GM19438 (cell line): ENCODE measurements at regions not wholly inside any gene's neighbourhood (a gene's known extent, or its start where the extent isn't known, plus 50 kb on each side); places are given as distances from the start of the nearest gene placed in this dataset.
"Not testable (repeated sequence)": the region's sequence is repeated elsewhere in the genome, so short reads cannot be mapped to it uniquely, and the experiment has no call there.

Experiments used
- ATAC-seq: cut with Tn5 transposase; IDR thresholded peaks from one replicate; pipeline ENCODE4 v1.9.1; 2021; ENCODE audit warnings: low read depth; ENCODE audit not compliant: unreplicated experiment

DNA sequence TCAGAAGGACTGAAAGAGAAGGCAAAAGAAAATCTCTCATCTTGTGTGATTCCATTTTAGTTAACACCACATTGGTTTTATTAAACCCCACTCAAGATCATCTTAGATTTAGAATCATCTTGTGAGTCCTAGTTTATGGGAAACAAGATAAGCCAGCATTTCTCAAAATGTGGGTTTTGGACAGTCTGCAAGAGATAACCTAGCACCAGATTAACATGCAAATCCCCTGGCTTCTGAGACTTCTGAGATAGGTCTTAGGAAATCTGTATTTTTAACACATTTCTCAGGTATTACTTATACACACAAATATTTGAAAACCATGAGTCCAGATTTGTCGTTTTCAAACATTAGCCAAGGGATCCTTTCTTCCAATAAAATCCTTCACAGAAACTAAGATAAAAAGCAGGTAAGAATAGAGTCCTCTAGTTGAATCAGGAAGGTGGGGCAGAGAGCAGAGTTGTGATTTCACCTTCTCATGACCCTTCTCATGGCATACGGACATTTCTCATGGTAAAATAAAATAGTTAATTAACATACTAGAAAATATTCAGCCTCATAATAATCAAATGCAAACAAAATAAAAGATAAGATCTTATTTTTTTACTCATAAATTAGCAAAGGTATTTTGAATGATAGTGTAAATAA, 287.2 kb upstream of the FN1 start:
- ATAC-seq: no peak

DNA sequence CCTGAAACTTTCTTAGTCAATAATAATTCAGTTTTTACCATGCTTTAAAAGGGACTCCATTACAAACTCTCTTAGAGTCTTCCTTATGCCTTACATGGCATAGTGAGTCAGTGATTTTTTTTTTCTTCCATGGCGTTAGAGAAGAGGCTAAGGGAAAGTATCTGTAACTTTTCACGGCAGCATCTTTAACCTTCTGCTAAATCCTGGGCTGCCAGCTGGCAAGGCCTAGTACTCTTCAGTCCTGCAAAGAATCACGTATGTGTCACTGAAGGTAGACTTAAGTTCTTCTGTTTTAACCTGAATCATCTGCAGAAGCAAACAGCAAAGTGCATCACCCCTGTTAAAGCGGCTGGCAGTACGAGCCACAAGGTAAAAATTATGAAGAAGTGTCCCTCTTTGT, 286.3 kb upstream of the FN1 start:
- no peak for ATAC-seq

DNA sequence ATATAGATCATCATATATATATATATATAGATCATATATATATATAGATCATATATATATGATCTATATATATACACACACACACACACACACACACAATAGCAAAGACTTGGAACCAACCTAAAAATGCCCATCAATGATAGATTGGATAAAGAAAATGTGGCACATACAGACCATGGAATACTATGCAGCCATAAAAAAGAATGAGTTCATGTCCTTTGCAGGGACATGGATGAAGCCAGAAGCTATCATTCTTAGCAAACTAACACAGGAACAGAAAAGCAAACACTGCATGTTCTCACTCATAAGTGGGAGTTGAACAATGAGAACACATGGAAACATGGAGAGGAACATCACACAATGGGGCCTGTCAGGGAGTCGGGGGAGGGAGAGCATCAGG, 285.6 kb upstream of the FN1 start:
- not testable (repeated sequence) for ATAC-seq

DNA sequence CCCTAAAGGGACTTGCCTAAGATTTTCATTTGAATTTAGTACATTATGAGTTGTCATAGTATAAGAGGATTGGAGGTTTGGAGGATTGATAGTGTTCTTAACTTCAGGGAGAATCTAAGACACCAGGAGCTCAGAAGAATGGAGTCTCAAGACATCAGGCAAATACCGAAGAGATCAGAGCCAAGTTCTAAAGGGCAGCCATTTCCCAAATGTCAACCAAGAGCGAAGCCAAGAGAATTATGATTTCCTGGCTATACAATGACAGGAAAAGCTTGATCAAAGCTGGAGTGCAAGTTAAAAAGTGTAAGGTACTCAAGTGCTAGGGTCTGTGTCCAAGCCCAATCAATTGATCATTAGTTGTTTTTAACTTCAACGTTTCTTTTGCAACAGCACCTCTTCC, 283.0 kb upstream of the FN1 start:
- ATAC-seq: no peak

DNA sequence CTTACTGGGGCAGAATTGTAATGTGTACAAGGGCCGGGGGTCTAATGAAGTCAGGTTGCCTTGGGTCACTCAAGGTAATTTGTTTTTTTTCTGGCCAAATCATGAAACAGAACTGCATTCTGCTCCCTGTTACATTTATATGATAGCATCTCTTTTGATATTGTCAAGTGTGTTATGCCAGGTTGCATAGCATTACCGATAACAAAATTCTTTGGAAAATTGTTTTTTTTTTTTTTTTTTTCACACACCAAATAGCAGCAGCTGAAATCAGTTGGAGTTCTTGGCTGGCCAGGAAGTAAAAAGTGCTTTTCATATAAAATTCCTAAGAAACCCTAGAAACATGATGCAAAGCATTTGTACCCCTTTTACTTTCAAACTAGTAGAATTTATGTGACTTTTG, 282.6 kb upstream of the FN1 start:
- ATAC-seq: no peak

DNA sequence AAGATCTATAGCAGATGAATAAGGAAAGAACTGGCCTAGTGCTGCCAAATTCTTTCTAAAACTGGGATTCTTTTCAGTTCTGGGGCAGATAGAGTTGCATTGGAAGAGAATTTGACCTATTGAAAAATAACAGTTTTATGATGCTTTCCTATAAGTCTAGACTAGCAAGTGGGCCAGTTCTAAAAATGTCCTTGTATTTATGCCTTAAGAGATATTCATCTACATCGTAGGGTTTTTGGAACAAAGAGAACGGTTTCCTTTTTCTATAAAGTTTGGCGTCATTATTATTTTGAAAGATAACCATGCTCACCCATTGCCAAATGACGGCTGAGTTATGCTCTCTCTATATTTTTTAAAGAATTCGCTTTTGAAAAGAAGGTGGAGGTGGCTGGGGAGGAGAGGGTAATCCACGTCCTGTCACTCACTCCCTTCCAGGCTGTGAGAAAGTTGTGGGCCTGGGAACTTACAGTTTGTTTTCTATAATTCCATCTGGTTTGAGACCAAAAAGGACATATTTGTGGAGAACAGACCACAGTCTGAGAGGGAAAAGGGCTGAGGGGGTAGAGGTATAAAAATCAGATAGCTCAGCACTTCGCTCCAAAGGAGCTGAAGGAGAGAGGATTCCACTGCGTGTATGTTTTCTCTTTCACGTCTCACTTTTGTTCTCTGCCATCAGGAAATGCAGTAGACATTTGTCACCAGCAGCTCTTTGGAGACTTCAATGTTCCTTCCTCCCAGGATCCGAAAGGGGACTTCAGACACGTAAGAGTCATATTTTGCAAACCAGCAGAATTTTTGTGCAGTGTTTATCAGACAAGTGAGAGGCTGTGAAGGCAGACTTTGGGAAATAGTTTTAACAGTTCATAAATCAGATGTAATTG, 281.9 kb upstream of the FN1 start:
- no peak for ATAC-seq

DNA sequence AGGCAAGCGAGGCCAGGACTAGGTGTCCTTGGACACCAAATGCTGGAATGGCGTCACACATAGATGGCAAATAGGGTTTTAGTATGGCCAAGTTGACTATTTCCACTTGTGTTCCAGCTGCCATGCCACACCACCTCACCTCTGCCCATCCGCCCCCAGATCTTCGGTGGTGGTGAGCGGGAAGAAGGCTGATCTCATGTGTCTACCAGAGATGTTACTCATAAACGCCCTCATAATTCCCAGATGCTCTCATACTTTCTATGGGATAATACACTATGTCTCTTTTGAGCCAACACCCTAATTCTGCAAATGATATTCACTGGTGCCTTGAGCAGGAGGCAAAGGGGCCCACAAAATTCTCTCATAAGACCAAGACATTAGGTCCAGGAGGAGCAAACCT, 281.1 kb upstream of the FN1 start:
- no peak for ATAC-seq

DNA sequence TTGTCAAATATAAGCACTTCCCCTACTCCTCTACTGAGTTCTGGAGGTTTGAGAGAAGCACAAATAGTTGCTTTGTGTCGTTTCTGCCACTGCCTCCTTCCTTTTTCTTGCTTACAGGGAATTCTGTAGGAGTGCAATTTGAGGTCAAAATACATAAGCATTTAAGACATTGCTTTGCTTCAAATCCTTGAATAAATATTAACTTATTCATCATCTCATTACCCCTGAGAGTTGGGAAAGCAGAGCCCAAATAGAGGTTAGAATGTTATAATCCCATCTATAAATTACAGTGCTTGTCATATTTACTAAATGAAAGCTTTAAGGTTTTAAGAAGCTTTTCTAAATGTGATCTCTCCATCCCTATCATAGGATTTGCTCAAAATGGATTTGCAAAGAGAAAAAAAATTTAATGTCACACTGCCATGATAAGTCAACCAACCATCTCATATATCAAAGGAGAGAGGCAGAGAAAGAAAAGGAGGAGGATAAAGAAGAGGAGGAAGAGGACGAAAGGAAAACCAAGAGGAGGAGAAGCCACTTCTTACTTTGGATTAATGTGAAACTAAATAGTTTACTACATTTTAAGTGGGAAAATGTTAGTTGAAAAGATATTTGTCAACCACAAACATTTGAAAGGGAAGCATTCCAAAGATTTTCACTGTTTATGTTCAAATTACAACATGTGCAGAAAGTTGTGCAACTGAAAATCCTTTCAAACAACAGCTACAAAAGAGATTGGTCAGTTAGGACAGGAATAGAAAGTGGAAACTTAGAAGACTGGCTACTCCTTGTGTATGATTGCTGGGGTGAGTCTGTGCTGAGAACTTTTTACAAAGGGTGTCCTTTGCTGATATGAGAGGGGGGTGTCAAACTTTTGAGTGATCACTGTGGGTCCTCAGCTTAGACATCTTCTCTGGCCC, 277.3 kb upstream of the FN1 start:
- ATAC-seq: no peak

DNA sequence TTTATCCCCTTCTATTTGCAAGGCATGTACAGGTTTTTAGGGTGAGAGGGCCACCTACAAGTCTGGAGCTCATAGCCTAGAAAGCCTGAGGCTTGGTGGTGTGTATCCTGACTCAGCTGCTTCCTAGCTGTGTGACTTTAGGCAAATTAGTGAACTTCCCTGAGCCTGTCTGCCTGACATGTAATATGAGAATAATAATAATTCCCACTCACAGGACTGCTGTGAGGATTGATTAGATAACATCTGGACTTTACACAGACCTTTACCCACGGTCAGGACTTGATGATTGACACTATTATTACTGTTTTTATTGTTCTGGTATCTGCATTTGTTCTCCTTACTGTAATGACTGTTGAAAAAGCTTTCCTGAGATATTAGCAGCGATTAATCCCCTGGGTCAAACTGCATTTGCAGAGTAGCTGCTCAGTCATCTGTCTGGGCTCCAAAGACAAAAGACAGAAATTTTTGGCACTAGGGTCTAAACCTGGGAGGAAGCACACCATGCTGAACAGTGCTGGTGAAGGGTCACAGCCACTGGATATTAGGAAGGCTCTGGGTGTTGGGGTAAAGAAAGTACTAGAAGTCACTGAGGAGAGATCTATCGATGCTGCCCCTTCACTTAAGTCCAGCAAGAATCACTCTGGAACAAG, 276.5 kb upstream of the FN1 start:
- ATAC-seq: no peak

DNA sequence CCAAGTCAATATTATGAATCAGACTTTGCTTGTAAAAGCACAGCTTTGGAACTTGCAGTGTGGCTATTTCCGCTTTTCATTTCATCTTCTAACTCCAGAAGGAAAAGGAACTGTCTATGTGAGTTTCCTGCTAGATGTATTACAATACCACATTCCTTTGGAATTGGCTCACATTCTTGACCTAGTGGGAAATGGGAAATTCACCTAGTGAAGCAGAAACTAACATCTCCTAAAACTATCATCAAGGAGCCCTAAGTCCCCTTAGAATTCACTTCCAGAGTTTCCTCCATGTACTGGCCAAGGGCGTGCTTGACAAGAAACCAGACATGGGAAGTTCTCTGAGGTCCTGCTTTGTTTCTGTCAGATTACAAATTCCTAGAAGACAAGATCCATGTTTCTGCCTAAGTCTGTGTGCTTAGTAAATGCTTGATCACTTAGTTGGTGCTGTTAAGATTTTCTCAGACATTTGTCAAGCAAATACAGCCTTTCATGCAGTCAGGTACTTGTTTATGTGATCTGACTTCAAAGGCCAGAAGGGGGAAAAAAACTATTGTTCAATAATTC, 275.7 kb upstream of the FN1 start:
- ATAC-seq: no peak

DNA sequence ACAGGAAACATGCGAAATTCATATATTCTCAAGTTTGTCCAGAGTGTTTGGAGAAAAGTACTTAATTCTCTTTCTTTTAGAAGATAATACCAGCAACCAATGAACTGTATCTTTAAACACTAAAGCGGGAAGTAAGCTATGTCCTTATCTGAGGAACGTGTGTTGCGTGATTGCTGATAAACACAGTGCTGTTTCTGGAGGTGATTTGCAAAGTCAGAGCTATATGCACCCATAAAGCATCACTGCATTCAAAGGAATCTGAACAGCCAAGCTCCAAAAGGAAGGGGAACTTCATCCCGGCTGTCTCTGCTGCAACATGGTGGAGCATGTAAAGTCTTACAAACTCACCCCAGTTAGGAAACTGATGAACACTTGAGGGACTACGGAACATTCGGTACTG, 271.7 kb upstream of the FN1 start:
- ATAC-seq: no peak

DNA sequence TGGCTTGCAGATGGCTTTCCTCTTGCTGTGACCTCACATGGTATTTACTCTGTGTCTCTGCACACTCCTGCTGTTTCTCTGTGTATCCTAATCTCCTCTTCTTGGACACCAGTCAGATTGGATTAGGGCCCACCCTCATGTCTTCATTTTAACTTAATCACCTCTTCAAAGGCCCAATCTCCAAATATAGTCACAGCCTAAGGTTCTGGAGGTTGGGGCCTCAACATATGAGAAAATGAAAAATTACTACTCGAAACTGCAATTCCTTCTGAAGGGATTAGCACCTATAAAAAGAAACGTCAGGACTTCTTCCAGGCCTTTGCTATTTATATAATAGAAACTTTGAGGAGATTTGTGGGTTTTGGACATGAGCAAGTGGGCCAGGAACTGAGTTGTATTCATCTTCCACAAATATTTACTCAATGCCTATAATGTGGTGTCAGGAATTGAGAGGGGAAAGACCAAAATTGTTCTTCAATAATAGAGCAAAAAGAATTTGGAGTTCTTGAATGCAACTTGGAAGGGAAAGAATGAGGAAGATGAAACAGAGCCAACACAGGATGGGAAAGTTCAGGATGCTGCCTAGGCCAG, 270.0 kb upstream of the FN1 start:
- no peak for ATAC-seq

DNA sequence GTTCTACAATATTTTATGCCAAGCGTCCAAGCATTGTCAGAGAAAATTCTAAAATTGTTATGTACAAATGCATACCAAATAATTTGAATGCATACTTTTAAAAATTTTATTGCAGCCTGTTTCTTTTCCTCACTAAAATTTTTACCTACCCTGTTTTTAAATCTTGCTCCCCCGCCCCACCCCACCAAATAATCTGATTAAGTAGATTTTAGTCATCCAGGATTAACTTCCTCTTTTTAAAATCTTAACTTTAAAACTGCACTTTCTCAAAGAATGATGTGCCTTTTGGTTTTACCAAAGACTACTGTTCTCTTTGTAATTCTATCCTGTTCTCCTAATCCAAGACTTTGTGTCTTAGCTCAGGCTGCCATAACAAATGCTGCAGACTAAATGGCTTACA, 269.4 kb upstream of the FN1 start:
- ATAC-seq: no peak

DNA sequence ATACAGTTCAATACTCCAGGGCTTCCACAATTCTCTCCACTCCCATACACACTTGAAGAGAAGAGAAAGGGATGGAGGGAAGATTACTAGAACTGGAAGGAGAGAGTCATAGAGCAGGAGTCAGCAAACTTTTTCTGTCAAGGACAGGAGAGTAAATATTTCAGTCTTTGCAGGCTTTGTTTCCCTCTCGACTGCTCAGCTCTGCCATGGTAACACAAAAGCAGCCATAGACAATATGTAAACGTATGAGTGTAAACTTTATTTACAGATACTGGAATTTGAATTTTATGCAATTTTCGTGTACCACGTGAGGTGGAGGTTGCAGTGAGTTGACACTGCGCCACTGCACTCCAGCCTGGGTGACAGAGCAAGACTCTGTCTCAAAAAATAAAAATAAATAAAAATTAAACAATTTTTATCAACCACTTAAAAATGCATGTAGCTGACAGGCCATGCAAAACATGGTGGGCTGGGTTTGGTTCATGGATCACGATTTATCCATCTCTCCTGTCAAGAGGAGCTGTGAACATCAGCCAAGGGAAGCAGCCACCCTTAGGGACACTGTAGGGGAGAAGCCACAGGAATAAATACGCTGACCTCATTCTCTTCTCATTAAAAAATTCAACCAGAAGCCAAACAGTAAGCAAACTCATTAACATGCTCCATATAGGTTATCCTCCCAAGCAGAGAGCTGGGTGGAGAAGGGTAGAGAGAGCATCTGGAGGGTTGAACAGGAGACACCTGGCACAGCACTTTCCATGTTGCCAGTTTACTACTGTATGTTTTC, 266.4 kb upstream of the FN1 start:
- no peak for ATAC-seq

DNA sequence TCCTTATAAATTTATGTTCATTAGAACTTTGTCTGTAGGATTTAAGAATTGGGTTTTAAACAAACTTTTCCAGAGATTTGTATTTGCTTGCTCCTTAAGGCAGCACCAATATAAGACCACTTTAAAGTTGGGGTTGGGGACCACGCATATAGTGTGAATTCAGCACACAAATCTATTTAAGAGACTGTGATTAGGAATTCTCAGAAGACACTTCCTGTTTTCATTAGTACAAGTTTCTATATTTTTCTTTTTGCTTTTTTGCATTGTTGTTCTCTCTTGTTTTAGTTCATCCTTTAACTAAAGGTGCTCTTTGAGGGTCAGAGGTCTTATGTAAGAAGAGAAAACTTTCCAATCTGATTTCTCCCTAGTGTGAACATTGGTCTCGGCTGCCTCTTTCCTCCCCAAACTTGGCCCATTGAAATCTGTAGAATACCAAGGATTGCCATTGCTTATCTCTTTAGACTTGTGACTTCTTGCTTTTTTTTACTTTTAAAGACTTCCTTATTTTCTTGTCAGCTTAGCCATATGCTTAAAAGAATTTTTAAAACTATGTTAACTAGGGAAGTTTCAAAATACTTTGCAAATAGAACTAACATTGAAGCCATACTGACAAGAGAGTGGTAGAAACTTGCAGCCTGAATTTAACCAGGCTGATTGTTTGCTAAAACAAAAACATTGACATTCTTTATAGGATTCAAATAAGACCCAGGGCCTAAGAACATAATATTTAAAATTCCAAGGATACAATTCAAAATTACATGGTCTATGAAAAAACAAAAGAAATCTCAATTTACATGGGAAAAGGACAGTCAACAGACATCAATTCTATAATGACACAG, 264.1 kb upstream of the FN1 start:
- no peak for ATAC-seq

DNA sequence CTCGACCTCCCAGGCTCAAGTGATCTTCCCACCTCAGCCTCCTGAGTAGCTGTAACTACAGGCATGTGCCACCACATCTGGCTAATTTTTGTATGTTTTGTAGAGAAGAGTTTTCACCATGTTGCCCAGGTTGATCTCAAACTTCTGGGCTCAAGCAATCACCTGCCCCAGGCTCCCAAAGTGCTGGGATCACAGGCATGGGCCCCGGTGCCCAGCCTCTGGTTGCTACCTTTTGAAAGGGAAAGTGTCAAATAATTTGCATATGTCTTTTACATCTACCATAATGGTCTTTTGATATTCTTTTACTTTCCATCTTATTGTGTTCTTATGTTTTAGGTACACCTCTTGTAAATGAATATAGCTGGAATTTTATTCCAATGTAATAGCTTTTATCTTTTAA, 263.1 kb upstream of the FN1 start:
- ATAC-seq: no peak

DNA sequence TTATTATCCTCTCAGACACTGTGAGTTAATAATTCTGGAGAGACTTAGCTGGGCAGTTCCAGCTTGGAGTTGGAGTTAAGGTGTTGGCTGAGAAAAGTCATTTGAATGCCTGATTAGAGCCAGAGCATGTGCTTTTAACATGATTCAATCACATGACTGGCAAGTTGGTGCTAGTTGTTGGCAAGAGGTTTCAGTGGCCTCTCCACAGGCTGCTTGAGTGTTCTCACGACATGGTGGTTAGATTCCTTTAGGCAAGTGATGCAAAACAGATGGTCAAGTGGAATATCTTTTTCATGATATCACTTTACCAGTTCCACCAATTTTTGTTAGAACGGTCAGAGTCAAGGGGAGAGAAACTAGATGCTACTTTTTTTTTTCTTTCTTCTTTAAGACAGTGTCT, 262.7 kb upstream of the FN1 start:
- no peak for ATAC-seq

DNA sequence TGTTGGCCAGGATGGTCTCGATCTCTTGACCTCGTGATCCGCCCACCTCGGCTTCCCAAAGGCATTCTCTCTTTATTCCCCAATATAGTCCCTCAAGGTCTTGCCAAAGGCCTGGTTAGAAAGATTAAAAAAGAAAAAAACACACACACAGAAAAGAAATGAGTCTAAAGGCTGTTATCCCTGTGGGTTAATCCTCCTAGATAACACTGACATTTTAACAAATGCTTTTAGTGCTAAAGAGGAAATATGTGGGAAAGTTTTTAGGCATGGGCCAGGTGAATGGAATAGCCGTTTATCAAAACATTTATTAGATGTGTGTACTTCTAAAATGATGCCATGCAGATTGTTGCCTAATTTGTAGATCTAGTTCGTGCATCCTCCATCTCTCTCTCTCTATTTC, 261.6 kb upstream of the FN1 start:
- ATAC-seq: no peak
